SJCRH30 (cell line): ENCODE measurements at regions not wholly inside any gene's neighbourhood (a gene's known extent, or its start where the extent isn't known, plus 50 kb on each side); places are given as distances from the start of the nearest gene placed in this dataset.
"Not testable (repeated sequence)": the region's sequence is repeated elsewhere in the genome, so short reads cannot be mapped to it uniquely, and the experiment has no call there.

Experiments used
- DNase-seq, 2 experiments: peaks; one replicate each; pipeline ENCODE4 v3.0.0-alpha.2; 2015 to 2020
- H3K27ac ChIP-seq: fragments of 250-450 bp; sonication (Bioruptor Pico); 2 replicates; pipeline ENCODE4 v1.5.1; 2020; ENCODE audit warnings: mild to moderate bottlenecking, moderate library complexity
- H3K27me3 ChIP-seq: fragments of 250-450 bp; sonication (Bioruptor Pico); 2 replicates; pipeline ENCODE4 v1.5.1; 2020; ENCODE audit warnings: mild to moderate bottlenecking, moderate library complexity
- H3K36me3 ChIP-seq: fragments of 250-450 bp; sonication (Bioruptor Pico); 2 replicates; pipeline ENCODE4 v1.5.1; 2020; ENCODE audit warnings: mild to moderate bottlenecking, moderate library complexity
- H3K4me1 ChIP-seq: fragments of 250-450 bp; sonication (Bioruptor Pico); 2 replicates; pipeline ENCODE4 v1.5.1; 2020; ENCODE audit warnings: mild to moderate bottlenecking, moderate library complexity
- H3K4me3 ChIP-seq: fragments of 250-450 bp; sonication (Bioruptor Pico); 2 replicates; pipeline ENCODE4 v1.5.1; 2020; ENCODE audit warnings: mild to moderate bottlenecking, moderate library complexity
- H3K9me3 ChIP-seq: fragments of 250-450 bp; sonication (Bioruptor Pico); replicated peaks from 2 replicates; pipeline ENCODE4 v1.5.1; 2020; ENCODE audit warnings: mild to moderate bottlenecking, moderate library complexity

DNA sequence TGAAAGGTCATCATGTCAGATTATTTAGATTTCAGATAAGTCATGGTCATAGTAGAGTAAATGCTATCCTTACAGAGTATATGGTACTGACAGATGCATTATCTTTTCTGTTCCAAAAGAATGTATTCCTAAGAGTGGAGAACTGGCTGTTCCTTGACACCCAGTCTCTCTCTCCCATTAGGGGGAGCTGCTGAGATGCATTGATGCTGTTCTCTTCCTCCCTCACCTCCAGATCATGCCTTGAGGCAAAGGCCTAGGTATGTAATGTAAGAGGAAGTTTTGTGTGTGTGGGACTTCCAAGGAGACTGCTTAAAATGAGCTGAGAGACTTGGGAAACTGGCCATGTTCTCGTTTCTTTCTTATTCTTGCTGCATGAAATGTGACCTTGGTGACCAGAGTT is 979.5 kb upstream of the CELF4 start:
- no peaks in the 10 kb centered on the region for H3K4me1 ChIP-seq
- no peak overlapping the region for H3K27ac ChIP-seq
- H3K9me3 ChIP-seq, result no peaks in the 10 kb centered on the region
- H3K36me3 ChIP-seq, result no peaks in the 10 kb centered on the region
- no peak overlapping the region for H3K4me3 ChIP-seq
- H3K27me3 ChIP-seq, result no peaks in the 10 kb centered on the region
- DNase-seq, result peak; percentile 3 to 26

GRCh38 chr18:38539856-38540255 is 974.3 kb upstream of the CELF4 start:
- no peak for DNase-seq
- H3K9me3 ChIP-seq, result no peaks in the 10 kb centered on the region
- no peaks in the 10 kb centered on the region for H3K4me1 ChIP-seq
- no peak overlapping the region for H3K4me3 ChIP-seq
- H3K36me3 ChIP-seq, result no peaks in the 10 kb centered on the region
- no peak overlapping the region for H3K27ac ChIP-seq
- no peaks in the 10 kb centered on the region for H3K27me3 ChIP-seq

GRCh38 chr18:38539371-38539770 is 973.8 kb upstream of the CELF4 start:
- Histone ChIP-seq H3K4me1 (no peaks in the 10 kb centered on the region), H3K9me3 (no peaks in the 10 kb centered on the region), H3K27ac (no peak overlapping the region), H3K27me3 (no peaks in the 10 kb centered on the region), H3K36me3 (no peaks in the 10 kb centered on the region), H3K4me3 (no peak overlapping the region)
- no peak for DNase-seq

GRCh38 chr18:38534073-38534472 is 968.5 kb upstream of the CELF4 start:
- no peak for DNase-seq
- Histone ChIP-seq H3K36me3 (no peaks in the 10 kb centered on the region), H3K27ac (no peak overlapping the region), H3K9me3 (no peaks in the 10 kb centered on the region), H3K4me1 (no peaks in the 10 kb centered on the region), H3K4me3 (no peak overlapping the region), H3K27me3 (no peaks in the 10 kb centered on the region)

- H3K4me3 ChIP-seq, result no peak overlapping the region
- H3K9me3 ChIP-seq, result no peaks in the 10 kb centered on the region
- H3K4me1 ChIP-seq, result no peaks in the 10 kb centered on the region
- H3K27me3 ChIP-seq, result no peaks in the 10 kb centered on the region
- no peak for DNase-seq
- H3K36me3 ChIP-seq, result no peaks in the 10 kb centered on the region
- H3K27ac ChIP-seq, result no peak overlapping the region
Observed at GRCh38 chr18:38526922-38527321, 961.3 kb upstream of the CELF4 start.

DNA sequence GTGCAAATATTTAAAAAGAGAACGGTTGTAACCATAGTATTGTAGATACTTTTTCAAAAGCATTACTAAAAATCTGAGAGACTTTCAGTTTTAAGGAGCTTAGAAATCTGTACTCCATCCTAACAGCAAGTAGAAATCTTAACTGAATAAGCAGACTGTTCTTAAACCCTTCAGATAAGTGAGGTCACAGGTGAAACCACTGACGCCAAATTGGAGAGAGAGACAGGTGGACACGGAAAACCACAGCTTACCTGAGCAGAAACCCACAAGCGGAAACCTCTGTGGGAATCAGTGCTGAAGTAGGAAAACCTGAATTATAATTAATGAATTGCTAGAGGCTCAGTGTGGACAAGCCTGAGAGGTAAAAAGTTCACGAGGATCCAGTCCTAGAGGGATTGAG is 959.4 kb upstream of the CELF4 start:
- DNase-seq, result no peak
- H3K4me3 ChIP-seq, result no peak overlapping the region
- no peaks in the 10 kb centered on the region for H3K36me3 ChIP-seq
- H3K9me3 ChIP-seq, result no peaks in the 10 kb centered on the region
- H3K27ac ChIP-seq, result no peak overlapping the region
- no peaks in the 10 kb centered on the region for H3K4me1 ChIP-seq
- no peaks in the 10 kb centered on the region for H3K27me3 ChIP-seq

GRCh38 chr18:38520786-38521185 is 955.2 kb upstream of the CELF4 start:
- no peak overlapping the region for H3K27ac ChIP-seq
- DNase-seq, result no peak
- H3K9me3 ChIP-seq, result no peaks in the 10 kb centered on the region
- H3K4me3 ChIP-seq, result no peak overlapping the region
- H3K36me3 ChIP-seq, result no peaks in the 10 kb centered on the region
- H3K4me1 ChIP-seq, result no peaks in the 10 kb centered on the region
- H3K27me3 ChIP-seq, result no peaks in the 10 kb centered on the region

- no peak overlapping the region for H3K27ac ChIP-seq
- no peak for DNase-seq
- no peaks in the 10 kb centered on the region for H3K27me3 ChIP-seq
- H3K9me3 ChIP-seq, result no peaks in the 10 kb centered on the region
- no peak overlapping the region for H3K4me3 ChIP-seq
- no peaks in the 10 kb centered on the region for H3K36me3 ChIP-seq
- H3K4me1 ChIP-seq, result no peaks in the 10 kb centered on the region
Observed at GRCh38 chr18:38502539-38502938, 936.9 kb upstream of the CELF4 start.

GRCh38 chr18:38497266-38497665 is 931.7 kb upstream of the CELF4 start:
- no peak overlapping the region for H3K4me3 ChIP-seq
- H3K9me3 ChIP-seq, result no peaks in the 10 kb centered on the region
- no peaks in the 10 kb centered on the region for H3K36me3 ChIP-seq
- H3K27ac ChIP-seq, result no peak overlapping the region
- no peak for DNase-seq
- peaks cover 16% of the 10 kb centered on the region; the same call in 1 of the 2 replicates for H3K4me1 ChIP-seq
- no peaks in the 10 kb centered on the region for H3K27me3 ChIP-seq

DNA sequence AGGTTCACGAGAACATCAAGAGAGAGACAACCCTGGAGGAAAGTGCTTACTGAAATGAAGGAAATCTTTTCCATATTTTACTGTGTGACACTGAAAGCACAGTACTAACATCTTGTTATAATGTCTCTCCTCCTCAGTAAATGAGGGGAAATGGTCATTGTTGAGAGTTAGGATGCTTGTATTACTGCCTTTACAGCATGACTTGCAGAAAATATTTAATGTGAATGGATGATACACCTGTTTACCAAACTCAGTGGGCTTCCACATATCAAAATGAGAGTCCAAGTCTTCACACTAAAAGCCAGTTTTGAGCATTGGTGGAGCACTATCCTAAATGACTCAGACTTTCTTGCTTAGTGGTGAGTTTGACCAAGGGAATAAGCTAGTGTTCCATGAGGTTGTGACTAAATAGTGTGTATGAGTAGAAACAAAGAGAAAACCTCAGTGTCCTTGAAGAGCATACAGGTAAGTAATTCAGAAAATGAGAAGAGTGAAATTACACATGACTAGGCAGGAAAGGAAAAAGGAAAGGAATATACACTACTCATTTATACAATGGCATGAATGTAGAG is 930.7 kb upstream of the CELF4 start:
- no peak for DNase-seq
- Histone ChIP-seq H3K36me3 (no peaks in the 10 kb centered on the region), H3K27ac (no peak overlapping the region), H3K27me3 (no peaks in the 10 kb centered on the region), H3K4me3 (no peak overlapping the region), H3K4me1 (peaks cover 16% of the 10 kb centered on the region; the same call in 1 of the 2 replicates), H3K9me3 (no peaks in the 10 kb centered on the region)

GRCh38 chr18:38494065-38494464 is 928.5 kb upstream of the CELF4 start:
- Histone ChIP-seq H3K4me1 (peaks cover 16% of the 10 kb centered on the region; the same call in 1 of the 2 replicates), H3K36me3 (no peaks in the 10 kb centered on the region), H3K4me3 (no peak overlapping the region), H3K27me3 (no peaks in the 10 kb centered on the region), H3K27ac (peak overlapping the region; percentile 34; the same call in 1 of the 2 replicates), H3K9me3 (no peaks in the 10 kb centered on the region)
- DNase-seq, result peak; percentile 51 to 73

GRCh38 chr18:38491195-38491594 is 925.6 kb upstream of the CELF4 start:
- H3K27ac ChIP-seq, result no peak overlapping the region
- no peak for DNase-seq
- no peak overlapping the region for H3K4me3 ChIP-seq
- H3K4me1 ChIP-seq, result peaks cover 16% of the 10 kb centered on the region; the same call in 1 of the 2 replicates
- no peaks in the 10 kb centered on the region for H3K27me3 ChIP-seq
- no peaks in the 10 kb centered on the region for H3K9me3 ChIP-seq
- H3K36me3 ChIP-seq, result no peaks in the 10 kb centered on the region

- not testable (repeated sequence) for H3K9me3 ChIP-seq, DNase-seq, H3K27ac ChIP-seq, H3K4me3 ChIP-seq, H3K27me3 ChIP-seq, H3K36me3 ChIP-seq
- H3K4me1 ChIP-seq, result peaks cover 12% of the 10 kb centered on the region; the same call in 1 of the 2 replicates
Observed at GRCh38 chr18:38489721-38490120, 924.1 kb upstream of the CELF4 start.

DNA sequence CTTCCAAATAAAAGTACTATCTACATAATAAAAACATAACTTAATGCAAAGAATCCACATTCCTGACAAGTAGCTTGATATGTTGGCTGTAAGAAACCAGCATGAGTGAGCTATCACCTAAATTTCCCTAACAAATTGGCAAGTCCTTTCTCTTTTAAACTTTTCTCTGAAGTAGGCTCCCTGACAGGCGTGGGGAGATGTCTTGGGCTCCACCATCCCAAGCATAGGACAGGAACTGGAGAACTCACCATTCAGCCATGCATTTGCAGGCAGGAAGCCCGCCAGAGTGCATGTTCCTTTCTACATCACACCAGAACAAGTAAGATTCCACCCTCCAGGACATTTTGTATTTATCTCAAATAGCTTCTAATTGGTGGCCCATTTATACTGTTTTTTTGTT is 921.9 kb upstream of the CELF4 start:
- Histone ChIP-seq H3K9me3 (no peaks in the 10 kb centered on the region), H3K36me3 (no peaks in the 10 kb centered on the region), H3K27ac (no peak overlapping the region), H3K4me1 (peaks cover 3% of the 10 kb centered on the region), H3K4me3 (no peak overlapping the region), H3K27me3 (no peaks in the 10 kb centered on the region)
- DNase-seq, result no peak

- Histone ChIP-seq H3K4me1 (peaks cover 17% of the 10 kb centered on the region), H3K27me3 (no peaks in the 10 kb centered on the region), H3K9me3 (no peaks in the 10 kb centered on the region), H3K27ac (peak overlapping the region; percentile 69; the same call in 1 of the 2 replicates), H3K36me3 (no peaks in the 10 kb centered on the region), H3K4me3 (no peak overlapping the region)
- DNase-seq, result no peak
Observed at GRCh38 chr18:38483326-38483725, 917.7 kb upstream of the CELF4 start.

- peak overlapping the region; percentile 69 for H3K27ac ChIP-seq
- no peaks in the 10 kb centered on the region for H3K27me3 ChIP-seq
- H3K9me3 ChIP-seq, result no peaks in the 10 kb centered on the region
- H3K36me3 ChIP-seq, result no peaks in the 10 kb centered on the region
- peaks cover 17% of the 10 kb centered on the region for H3K4me1 ChIP-seq
- peak; percentile 71 to 80 for DNase-seq
- H3K4me3 ChIP-seq, result no peak overlapping the region
Observed at GRCh38 chr18:38481576-38481975, 916.0 kb upstream of the CELF4 start.
